ENCODE measurements at regions not wholly inside any gene's neighbourhood (a gene's known extent, or its start where the extent isn't known, plus 50 kb on each side); places are given as distances from the start of the nearest gene placed in this dataset.

- no peak overlapping the region for H3K4me3 ChIP-seq (ENCODE audit: control insufficient read depth in 2 of 3, extremely low read depth in 1 of 3, insufficient read depth in 2 of 3, low read depth in 1 of 3, low read length in 3 of 3)
These were observed 139.4 kb upstream of the RMST start for GRCh38 chr12:97323154-97323553.

GRCh38 chr12:97324471-97324870, 138.1 kb upstream of the RMST start:
- Histone ChIP-seq H3K4me2 (ENCODE audit: control insufficient read depth, extremely low read depth, insufficient read depth, low read depth, low read length) (no peak overlapping the region), H3K4me3 (ENCODE audit: control insufficient read depth in 2 of 3, extremely low read depth in 1 of 3, insufficient read depth in 2 of 3, low read depth in 1 of 3, low read length in 3 of 3) (no peak overlapping the region), H3K4me1 (ENCODE audit: control insufficient read depth, extremely low read depth, insufficient read depth, low read length) (no peaks in the 10 kb centered on the region), H3K9ac (ENCODE audit: control insufficient read depth, extremely low read depth, insufficient read depth, low read length) (no peak overlapping the region), H3K27me3 (ENCODE audit: control insufficient read depth, extremely low read depth, insufficient read depth, low read length) (no peaks in the 10 kb centered on the region), H3K9me1 (ENCODE audit: control insufficient read depth, extremely low read depth, insufficient read depth, low read length) (no peaks in the 10 kb centered on the region), H2AFZ (ENCODE audit: control insufficient read depth, low read length) (no peak overlapping the region), H4K20me1 (ENCODE audit: control insufficient read depth, extremely low read depth, insufficient read depth, low read length) (no peaks in the 10 kb centered on the region), H3K9me3 (ENCODE audit: control insufficient read depth, low read depth, low read length) (no peaks in the 10 kb centered on the region), H3K36me3 (ENCODE audit: control insufficient read depth in 2 of 2, extremely low read depth in 1 of 2, insufficient read depth in 2 of 2, low read length in 2 of 2) (no peaks in the 10 kb centered on the region), H3K79me2 (ENCODE audit: control insufficient read depth, insufficient read depth, low read length) (no peaks in the 10 kb centered on the region), H3K27ac (ENCODE audit: control insufficient read depth, insufficient read depth, low read length) (no peak overlapping the region)
- FAIRE-seq (no peak), DNase-seq (ENCODE audit: low read depth, low spot score) (no peak)
- dilution Hi-C loops (cut with MboI; ENCODE audit: extremely low pct_ligation_motif_present, low sequenced_read_pairs), result no loop called here
- TF ChIP-seq EZH2 (IDR thresholded peaks at IDR 0.05; ENCODE audit: low read length), result no peak
- TF ChIP-seq, protein P1, sequence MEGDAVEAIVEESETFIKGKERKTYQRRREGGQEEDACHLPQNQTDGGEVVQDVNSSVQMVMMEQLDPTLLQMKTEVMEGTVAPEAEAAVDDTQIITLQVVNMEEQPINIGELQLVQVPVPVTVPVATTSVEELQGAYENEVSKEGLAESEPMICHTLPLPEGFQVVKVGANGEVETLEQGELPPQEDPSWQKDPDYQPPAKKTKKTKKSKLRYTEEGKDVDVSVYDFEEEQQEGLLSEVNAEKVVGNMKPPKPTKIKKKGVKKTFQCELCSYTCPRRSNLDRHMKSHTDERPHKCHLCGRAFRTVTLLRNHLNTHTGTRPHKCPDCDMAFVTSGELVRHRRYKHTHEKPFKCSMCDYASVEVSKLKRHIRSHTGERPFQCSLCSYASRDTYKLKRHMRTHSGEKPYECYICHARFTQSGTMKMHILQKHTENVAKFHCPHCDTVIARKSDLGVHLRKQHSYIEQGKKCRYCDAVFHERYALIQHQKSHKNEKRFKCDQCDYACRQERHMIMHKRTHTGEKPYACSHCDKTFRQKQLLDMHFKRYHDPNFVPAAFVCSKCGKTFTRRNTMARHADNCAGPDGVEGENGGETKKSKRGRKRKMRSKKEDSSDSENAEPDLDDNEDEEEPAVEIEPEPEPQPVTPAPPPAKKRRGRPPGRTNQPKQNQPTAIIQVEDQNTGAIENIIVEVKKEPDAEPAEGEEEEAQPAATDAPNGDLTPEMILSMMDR (optimal IDR thresholded peaks at IDR 0.05 in 1 of 3, IDR thresholded peaks at IDR 0.05 in 1 of 3, conservative IDR thresholded peaks at IDR 0.05 in 1 of 3; ENCODE audit: extremely low read depth in 1 of 3, insufficient read depth in 2 of 3, low read length in 3 of 3), result no peak

More at GRCh38 chr12:97323154-97323553, 139.4 kb upstream of the RMST start:
- no peaks in the 10 kb centered on the region for H3K27me3 ChIP-seq (ENCODE audit: control insufficient read depth, extremely low read depth, insufficient read depth, low read length)
- DNase-seq (ENCODE audit: low read depth, low spot score) (no peak), FAIRE-seq (no peak)
- dilution Hi-C loops (cut with MboI; ENCODE audit: extremely low pct_ligation_motif_present, low sequenced_read_pairs), result no loop called here
- no peaks in the 10 kb centered on the region for H3K79me2 ChIP-seq (ENCODE audit: control insufficient read depth, insufficient read depth, low read length)
- no peaks in the 10 kb centered on the region for H4K20me1 ChIP-seq (ENCODE audit: control insufficient read depth, extremely low read depth, insufficient read depth, low read length)
- TF ChIP-seq EZH2 (IDR thresholded peaks at IDR 0.05; ENCODE audit: low read length), result no peak
- TF ChIP-seq, protein P1 (optimal IDR thresholded peaks at IDR 0.05 in 1 of 3, IDR thresholded peaks at IDR 0.05 in 1 of 3, conservative IDR thresholded peaks at IDR 0.05 in 1 of 3; ENCODE audit: extremely low read depth in 1 of 3, insufficient read depth in 2 of 3, low read length in 3 of 3), result no peak
- H3K9me1 ChIP-seq (ENCODE audit: control insufficient read depth, extremely low read depth, insufficient read depth, low read length), result no peaks in the 10 kb centered on the region
- no peak overlapping the region for H3K27ac ChIP-seq (ENCODE audit: control insufficient read depth, insufficient read depth, low read length)
- H3K36me3 ChIP-seq (ENCODE audit: control insufficient read depth in 2 of 2, extremely low read depth in 1 of 2, insufficient read depth in 2 of 2, low read length in 2 of 2), result no peaks in the 10 kb centered on the region
- H3K9me3 ChIP-seq (ENCODE audit: control insufficient read depth, low read depth, low read length), result no peaks in the 10 kb centered on the region
- no peaks in the 10 kb centered on the region for H3K4me1 ChIP-seq (ENCODE audit: control insufficient read depth, extremely low read depth, insufficient read depth, low read length)
- no peak overlapping the region for H3K4me2 ChIP-seq (ENCODE audit: control insufficient read depth, extremely low read depth, insufficient read depth, low read depth, low read length)
- H3K9ac ChIP-seq (ENCODE audit: control insufficient read depth, extremely low read depth, insufficient read depth, low read length), result no peak overlapping the region
- H2AFZ ChIP-seq (ENCODE audit: control insufficient read depth, low read length), result no peak overlapping the region
